Ishikawa (cell line): ENCODE measurements at regions not wholly inside any gene's neighbourhood (a gene's known extent, or its start where the extent isn't known, plus 50 kb on each side); places are given as distances from the start of the nearest gene placed in this dataset.

Experiments used
- CEBPB ChIP-seq: IDR thresholded peaks from 2 replicates; pipeline ENCODE4 v1.6.1; 2012
- CREB1 ChIP-seq: IDR thresholded peaks from 2 replicates; pipeline ENCODE4 v1.6.1; 2012; ENCODE audit warnings: low read depth
- EGR1 ChIP-seq: IDR thresholded peaks from 2 replicates; pipeline ENCODE4 v1.6.1; 2012
- EP300 ChIP-seq: IDR thresholded peaks from 2 replicates; pipeline ENCODE4 v1.6.1; 2012; ENCODE audit warnings: borderline replicate concordance
- FOXM1 ChIP-seq: IDR thresholded peaks from 2 replicates; pipeline ENCODE4 v1.6.1; 2012; ENCODE audit warnings: low read depth, borderline replicate concordance
- NFIC ChIP-seq: IDR thresholded peaks from 2 replicates; pipeline ENCODE4 v1.6.1; 2012
- RAD21 ChIP-seq: IDR thresholded peaks from 2 replicates; pipeline ENCODE4 v1.6.1; 2012; ENCODE audit warnings: low read depth
- TAF1 ChIP-seq: IDR thresholded peaks from 2 replicates; pipeline ENCODE4 v1.6.1; 2012; ENCODE audit warnings: low read depth, mild to moderate bottlenecking
- TCF12 ChIP-seq: IDR thresholded peaks from 2 replicates; pipeline ENCODE4 v1.6.1; 2012; ENCODE audit warnings: low read depth
- TEAD4 ChIP-seq: IDR thresholded peaks from 2 replicates; pipeline ENCODE4 v1.6.1; 2012
- YY1 ChIP-seq: IDR thresholded peaks from 2 replicates; pipeline ENCODE4 v1.6.1; 2012; ENCODE audit warnings: low read depth
- ZBTB7A ChIP-seq: IDR thresholded peaks from 2 replicates; pipeline ENCODE4 v1.6.1; 2012; ENCODE audit warnings: low read depth
- TF ChIP-seq, protein P1 (sequence below): IDR thresholded peaks from 2 replicates; pipeline ENCODE4 v1.6.1; 2012; ENCODE audit warnings: low read depth, mild to moderate bottlenecking
- TF ChIP-seq, protein P2 (sequence below): IDR thresholded peaks from 2 replicates; pipeline ENCODE4 v1.6.1; 2012
- TF ChIP-seq, protein P3 (sequence below): IDR thresholded peaks from 2 replicates; pipeline ENCODE4 v1.6.1; 2012

DNA sequence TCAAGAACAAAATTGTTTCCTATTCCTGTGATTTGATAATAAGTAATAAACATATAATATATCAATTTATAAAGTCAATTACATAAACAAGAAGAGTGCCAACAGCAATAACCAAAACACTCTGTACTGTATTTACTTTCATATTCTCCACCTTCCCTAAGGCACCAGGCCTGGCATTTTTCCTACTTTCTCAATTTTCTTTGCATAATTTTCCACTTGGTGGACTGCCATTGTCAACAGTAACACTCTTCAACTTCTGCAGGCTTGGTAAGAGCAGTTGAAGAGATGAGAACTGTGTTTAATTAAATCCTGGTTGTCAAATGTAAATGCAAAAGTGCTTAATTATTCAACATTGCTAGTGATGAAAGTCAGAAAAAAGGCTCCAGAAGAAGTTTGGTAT, 229.8 kb upstream of the PLSCR5 start:
- TF ChIP-seq CREB1 (no peak), YY1 (no peak), FOXM1 (no peak), TCF12 (no peak), CEBPB (no peak), TEAD4 (no peak)
- TF ChIP-seq, protein P1, sequence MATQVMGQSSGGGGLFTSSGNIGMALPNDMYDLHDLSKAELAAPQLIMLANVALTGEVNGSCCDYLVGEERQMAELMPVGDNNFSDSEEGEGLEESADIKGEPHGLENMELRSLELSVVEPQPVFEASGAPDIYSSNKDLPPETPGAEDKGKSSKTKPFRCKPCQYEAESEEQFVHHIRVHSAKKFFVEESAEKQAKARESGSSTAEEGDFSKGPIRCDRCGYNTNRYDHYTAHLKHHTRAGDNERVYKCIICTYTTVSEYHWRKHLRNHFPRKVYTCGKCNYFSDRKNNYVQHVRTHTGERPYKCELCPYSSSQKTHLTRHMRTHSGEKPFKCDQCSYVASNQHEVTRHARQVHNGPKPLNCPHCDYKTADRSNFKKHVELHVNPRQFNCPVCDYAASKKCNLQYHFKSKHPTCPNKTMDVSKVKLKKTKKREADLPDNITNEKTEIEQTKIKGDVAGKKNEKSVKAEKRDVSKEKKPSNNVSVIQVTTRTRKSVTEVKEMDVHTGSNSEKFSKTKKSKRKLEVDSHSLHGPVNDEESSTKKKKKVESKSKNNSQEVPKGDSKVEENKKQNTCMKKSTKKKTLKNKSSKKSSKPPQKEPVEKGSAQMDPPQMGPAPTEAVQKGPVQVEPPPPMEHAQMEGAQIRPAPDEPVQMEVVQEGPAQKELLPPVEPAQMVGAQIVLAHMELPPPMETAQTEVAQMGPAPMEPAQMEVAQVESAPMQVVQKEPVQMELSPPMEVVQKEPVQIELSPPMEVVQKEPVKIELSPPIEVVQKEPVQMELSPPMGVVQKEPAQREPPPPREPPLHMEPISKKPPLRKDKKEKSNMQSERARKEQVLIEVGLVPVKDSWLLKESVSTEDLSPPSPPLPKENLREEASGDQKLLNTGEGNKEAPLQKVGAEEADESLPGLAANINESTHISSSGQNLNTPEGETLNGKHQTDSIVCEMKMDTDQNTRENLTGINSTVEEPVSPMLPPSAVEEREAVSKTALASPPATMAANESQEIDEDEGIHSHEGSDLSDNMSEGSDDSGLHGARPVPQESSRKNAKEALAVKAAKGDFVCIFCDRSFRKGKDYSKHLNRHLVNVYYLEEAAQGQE: no peak
- TF ChIP-seq, protein P2, sequence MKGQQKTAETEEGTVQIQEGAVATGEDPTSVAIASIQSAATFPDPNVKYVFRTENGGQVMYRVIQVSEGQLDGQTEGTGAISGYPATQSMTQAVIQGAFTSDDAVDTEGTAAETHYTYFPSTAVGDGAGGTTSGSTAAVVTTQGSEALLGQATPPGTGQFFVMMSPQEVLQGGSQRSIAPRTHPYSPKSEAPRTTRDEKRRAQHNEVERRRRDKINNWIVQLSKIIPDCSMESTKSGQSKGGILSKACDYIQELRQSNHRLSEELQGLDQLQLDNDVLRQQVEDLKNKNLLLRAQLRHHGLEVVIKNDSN: no peak

DNA sequence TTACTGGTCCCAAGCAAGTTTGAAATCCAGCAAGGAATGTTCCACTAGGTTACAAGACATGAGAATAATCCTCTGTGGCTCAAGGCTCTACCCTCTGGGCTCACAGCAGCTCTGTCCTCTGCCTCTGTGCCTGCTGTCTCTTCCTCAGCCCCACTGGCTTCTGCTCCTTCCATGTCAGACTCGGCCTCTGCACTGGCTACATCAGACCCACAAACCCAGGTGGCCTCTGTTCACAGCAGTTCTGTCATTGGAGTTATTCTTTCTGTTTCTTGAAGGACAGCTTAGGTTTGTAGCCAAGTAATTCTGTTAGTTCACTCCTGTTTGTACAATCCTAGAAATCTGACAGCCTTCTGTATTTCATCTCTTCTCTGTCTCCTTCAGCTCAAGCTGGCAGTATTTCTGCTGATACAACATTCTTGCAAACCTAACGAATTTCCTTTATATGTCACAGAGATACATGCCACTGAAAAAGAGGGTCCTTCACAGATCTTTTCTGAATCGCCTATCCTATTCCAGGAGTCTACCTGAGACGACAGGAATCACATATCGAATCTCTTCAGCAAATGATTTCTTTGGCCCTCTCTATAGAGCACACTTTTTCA, 227.8 kb upstream of the PLSCR5 start:
- no peak for TF ChIP-seq CREB1

DNA sequence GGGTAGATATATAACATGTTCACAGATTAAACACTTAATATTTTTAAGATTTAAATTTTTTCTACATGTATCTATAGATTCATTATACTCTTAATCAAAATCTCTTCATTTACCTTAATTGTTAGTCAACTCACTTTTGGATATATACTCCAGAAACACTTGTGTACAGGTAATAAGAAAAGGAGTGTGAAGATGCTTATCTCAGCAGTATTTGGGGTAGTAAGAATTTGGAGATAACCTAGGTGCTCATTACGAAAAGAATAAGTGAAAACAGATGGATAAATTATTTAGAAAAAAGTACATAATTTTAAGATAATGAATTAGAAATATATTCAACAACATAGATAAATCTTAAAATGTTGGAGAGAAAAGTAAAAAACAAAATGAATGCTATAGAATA, 226.5 kb upstream of the PLSCR5 start:
- TF ChIP-seq YY1: no peak
- TF ChIP-seq CEBPB: no peak
- TF ChIP-seq ZBTB7A: no peak
- TF ChIP-seq, protein P2: no peak
- TF ChIP-seq TCF12: no peak
- TF ChIP-seq, protein P1: no peak
- TF ChIP-seq, protein P3, sequence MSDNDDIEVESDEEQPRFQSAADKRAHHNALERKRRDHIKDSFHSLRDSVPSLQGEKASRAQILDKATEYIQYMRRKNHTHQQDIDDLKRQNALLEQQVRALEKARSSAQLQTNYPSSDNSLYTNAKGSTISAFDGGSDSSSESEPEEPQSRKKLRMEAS: no peak
- TF ChIP-seq TAF1: no peak
- TF ChIP-seq NFIC: no peak
- no peak for TF ChIP-seq EP300

DNA sequence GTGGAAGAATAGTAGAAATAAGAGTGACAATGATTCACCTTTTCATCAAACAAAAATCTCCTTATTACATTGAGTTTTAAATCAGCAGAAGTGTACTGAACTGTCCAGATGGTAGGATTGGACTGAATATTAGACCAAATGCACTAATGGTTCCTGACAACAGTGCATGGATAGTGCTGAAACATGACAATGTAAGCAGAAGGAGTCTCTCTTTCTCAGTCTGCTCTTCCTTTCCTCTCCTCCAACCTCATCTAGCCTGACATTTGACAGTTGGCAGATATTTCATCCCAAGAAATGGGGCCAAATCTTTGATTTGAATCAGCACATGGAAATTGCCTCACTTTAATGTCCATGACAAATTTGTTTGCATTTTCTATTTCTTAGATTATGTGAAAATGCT, 225.1 kb upstream of the PLSCR5 start:
- no peak for TF ChIP-seq TAF1
- no peak for TF ChIP-seq EGR1
- TF ChIP-seq, protein P3: no peak
- TF ChIP-seq EP300: no peak
- TF ChIP-seq FOXM1: no peak
- TF ChIP-seq, protein P1: no peak
- no peak for TF ChIP-seq NFIC
- no peak for TF ChIP-seq YY1
- no peak for TF ChIP-seq TEAD4
- no peak for TF ChIP-seq ZBTB7A

DNA sequence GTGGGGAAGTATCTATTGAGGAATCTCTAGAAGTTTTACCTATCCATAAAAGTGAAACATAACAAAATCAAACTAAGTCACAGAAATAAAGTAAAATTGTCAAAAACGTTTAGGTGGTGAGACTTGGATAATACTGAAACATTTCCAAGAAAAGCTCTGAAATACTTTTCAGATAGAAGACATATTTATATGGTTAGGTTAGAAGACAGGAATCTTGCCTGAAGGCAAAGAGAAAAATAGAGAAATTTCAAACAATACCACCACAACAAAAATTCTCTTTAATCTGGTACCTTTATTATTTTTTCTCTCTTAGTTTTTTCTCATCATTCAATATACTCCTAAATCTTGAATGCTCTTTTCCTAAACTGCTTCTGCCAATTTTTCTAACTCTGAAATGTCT, 222.7 kb upstream of the PLSCR5 start:
- TF ChIP-seq FOXM1 (no peak), TEAD4 (no peak), EGR1 (no peak), TCF12 (no peak), YY1 (no peak), EP300 (no peak), CEBPB (no peak), CREB1 (no peak), ZBTB7A (no peak), TAF1 (no peak), RAD21 (no peak), NFIC (no peak)
- TF ChIP-seq, protein P1: no peak
- TF ChIP-seq, protein P3: no peak
- TF ChIP-seq, protein P2: no peak
